ENCODE measurements at regions not wholly inside any gene's neighbourhood (a gene's known extent, or its start where the extent isn't known, plus 50 kb on each side); places are given as distances from the start of the nearest gene placed in this dataset.

DNA sequence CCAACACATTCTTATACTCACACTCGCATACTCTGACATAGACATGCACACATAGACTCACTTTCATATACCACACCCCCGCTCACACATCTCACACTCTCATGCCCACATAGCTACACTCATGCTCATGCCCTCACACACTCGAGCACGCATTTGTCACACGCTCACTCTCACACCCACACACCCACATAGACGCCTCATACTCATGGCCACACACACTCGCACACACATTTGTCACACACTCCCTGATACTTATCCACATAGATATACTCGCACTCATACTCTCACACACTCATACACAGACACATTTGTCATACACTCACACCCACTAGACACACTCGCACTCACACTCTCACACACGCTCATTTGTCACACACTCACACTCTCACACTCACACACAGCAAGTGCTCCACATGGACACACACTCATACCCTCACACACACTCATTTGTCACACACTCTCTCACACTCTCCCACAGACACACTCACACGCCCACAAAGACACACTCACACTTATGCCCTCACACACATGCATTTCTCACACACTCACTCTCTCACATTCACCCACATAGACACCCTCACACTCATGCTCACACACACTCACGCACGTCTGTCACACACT, 50.9 kb downstream of the TNP1 start:
- no peak for DNase-seq

DNA sequence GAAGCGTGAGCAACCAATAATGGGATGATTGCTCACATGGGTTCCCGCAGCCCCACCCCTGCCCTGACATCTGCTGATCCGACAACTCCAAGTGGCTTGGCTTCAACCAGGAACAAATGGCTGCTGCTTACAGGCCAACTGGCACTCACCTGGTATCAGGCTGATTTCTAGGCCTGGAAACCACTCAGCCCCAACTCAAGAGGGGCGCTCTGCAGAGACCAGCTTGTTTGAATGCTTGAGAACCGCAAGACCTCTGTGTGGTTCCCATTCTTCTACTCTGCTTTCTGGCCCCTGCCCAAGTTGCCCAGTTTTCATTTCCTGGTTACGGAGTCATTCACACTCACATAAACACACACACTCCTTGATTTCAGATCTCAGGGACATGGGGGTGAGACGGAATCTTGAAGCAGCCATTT, 52.0 kb downstream of the TNP1 start:
- peak; percentile 80 for DNase-seq

DNA sequence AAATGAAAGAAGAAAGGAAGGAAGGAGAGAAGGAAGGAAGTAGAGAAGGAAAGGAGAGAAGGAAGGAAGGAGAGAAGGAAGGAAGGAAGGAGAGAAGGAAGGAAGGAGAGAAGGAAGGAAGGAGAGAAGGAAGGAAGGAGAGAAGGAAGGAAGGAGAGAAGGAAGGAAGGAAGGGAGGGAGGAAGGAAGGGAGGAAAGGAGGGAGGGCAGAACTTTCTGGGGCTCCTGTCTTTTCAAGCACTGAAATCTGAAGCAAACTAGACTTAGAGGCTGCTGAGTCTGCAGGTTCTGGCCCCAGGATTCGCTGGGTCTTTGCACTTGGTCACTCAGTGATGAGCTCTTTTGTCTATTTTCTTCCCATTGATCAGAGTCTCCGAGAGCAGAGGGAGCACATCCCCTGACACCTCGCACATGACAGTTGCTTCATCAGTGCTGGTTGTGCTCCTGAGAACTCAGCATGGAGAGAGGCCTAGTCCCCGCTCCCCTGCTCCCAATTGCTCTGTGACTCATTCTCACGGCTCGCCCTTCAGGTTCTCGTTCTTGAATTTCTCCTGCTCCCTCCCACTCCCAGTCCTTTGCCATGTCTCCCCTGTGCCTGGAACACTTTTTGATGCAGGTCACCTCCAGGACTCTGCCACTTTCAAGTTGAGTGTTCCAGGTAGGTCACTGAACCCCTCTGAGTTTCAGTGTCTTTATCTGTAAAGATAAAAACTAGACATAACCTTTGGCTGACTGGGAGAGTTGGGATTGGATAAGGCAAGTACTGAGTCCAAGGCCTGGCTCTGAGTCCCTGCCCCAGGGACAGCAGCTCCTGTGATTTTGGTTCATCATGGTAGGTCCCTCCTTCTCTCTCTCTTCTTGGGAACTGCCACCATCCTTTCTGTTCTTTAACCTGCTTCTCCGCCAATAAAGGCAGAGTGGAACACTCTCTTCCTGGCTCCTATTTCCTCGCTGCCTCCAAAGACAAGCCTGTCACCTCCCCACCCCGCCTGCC, 55.2 kb downstream of the TNP1 start:
- no peak for DNase-seq

DNA sequence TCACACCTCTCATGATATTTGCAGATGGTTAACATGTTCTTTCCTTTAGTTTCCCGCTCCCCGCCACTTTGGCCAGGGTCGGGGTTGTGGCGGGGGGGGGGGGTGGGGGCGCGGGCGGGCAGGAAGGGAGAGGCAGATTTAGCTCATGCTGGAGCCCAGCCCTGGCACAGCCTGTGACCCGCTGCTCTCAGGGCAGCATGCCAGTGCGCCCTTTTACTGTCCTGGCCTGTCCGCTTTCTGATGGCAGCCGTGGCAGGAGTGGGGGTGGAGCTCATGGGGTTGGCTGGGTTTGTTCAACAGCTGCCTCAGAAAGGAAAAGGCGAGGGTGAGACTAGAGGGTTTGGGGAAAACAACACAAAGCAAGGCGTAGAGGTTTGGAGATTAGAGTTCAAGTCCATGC, 56.1 kb downstream of the TNP1 start:
- DNase-seq = peak; percentile 77

DNA sequence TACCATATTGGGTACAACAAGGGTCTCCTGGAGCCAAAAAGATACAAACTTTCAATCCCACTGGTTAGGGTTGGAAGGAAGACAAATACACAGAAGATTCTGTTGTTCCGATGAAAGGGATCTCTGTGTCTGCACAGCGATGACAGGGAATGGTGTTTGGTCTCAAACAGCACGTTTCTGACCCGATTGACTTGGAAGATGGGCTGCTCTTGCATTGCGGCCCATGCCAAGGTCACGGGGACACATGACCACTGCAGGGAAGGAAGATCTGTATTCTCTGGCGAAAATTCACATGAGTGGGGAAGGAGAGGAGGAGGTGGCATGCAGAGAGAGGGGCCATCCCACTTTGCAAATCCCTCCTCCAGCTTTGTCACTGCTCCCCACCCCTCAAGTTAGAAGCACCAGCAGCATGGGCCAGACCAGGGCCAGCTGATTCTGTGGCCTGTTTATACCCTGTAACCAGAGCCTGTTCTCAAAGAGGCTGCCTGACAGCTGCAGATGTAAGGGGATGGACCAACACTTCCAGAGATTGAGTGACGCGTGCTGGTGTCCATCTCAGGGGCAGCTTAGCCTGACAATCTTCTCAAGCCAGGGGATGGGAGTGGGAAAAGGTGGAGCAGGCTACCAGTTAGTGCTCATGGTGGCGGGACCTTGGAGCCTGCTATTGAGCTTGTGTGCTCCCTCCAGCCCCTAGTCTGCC, 57.2 kb downstream of the TNP1 start:
- DNase-seq = no peak

DNA sequence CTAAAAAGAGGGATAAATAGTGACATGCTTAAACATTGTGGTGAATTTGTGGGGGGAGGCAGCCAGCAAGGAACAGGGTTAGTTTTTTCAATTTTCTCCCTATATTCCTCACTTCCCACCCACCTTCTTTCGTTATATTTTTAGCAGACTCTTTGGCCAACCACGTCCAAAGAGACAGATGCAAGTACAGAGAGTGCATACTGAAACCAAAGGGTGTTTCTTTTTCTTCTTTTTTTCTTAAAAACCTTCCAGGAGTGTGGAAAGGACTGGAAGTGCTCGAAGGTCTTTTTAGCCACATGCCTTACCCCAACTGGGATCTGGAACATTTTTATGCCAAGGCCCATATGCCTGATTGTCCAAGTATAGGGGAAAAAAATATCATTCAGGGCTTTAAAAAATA, 59.0 kb downstream of the TNP1 start:
- no peak for DNase-seq

DNA sequence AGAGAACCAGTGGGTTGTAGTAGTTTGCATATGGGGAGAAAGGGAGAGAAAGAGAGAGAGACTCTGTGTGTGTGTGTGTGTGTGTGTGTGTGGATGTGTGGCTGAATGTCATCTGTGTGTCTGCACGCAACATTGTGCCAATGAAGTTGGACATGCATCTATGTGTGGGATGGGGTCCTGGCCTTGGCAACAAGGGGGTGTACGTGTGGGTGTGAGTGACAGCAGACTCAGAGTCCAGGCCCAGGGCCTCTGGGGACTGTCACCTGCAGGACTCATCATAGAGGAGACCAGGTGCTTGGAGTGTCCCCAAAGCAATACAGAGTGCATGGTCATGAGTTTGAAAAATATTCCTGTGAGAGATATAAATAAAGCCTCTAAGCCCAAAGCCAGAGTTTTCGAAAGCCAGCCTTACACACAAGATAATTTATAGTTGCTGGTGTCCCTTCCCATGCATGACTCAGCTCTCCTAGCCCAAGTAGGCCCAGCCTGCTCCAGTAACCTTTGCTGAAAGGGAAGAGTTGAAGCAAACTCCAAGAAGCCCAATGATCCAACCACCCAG, 59.9 kb downstream of the TNP1 start:
- no peak for DNase-seq

DNA sequence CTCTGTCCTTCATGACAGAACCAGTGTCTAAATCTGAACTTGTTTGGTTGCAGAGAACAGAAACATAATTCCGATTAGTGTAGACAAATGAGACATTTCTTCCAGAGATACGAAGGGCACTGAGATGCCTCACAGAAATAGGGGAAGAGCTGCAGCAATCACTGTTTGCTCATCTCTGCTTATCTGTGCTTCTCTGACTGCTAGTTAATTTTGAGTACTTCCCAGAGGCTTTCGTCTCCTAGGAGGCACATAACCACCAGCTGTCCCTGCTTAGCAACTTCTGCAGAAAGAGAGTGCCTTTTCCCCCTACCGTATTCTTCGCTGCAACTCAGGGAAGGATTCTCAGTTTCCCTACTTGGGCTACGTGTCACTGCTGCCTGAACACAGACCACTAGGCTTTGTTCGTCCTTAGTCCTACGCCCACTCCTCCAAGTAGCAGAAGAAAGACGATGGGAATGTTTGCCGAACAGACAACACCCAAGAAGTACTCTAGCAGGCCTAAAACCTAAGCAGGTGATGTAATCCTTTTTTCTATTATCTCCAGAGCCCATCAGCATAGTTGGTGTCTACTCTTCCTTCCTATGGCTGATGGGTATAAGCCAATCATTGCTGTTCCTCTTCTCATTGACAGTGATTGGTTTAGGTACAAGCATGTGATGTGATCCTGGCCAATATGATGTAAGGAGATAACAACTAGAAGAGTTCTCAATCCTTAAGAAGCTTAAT, 63.6 kb downstream of the TNP1 start:
- DNase-seq = no peak

DNA sequence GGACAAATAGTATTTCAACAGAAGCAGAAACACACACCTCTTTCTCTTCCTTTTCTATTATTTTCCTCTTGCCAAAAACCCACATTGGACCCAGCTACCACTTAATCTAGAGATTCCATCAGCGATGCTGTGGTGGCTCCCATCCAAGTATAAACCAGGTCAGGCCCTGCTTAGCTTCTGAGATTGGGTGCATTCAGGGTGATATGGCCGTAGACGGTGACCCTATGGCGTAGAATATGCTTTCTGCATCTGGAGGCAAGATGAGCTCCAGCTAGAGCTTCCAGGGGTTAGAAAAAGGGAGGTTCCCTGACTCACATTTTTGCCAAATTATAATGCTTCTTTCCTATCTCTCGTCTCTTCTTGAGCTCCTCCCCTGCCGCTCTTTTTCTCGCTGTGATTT, 66.5 kb downstream of the TNP1 start:
- no peak for DNase-seq

DNA sequence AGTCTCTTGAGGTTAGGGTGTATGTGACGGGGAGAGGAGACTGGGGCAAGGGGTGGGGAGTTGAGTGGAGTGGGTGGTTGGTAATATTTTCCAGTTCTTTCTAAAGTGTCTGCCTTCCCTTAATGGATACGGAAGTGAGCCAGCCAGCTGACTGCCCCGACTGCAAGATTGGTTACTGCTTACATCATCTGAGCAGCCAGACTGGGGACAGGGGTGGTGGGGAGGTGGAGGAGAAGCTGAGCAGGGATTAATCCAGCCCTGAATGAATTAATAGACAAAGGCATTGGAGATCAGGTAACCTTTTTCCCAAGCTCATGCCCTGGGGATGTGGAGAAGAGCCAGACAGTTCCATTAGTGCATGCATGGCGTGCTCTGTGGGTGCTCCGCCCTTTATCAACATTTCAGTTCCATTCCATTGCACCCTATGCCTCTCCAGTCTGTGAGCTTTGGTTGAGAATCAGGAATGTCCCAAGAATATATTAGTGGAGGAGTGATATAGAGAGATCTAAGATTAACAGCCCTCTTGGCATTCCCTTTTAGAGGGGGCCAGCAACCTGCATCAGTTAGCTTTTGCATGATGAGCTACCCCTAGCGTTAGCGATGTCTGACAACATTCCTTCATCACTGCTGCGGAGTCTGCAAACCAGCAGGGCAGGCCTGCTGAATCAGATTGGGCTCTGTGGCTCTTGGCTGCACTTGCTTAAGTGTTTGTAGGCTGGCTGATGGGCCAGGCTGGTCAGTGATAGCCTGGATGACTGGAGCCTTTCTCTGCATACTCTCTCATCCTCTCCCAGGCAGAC, 67.4 kb downstream of the TNP1 start:
- DNase-seq = peak; percentile 17

DNA sequence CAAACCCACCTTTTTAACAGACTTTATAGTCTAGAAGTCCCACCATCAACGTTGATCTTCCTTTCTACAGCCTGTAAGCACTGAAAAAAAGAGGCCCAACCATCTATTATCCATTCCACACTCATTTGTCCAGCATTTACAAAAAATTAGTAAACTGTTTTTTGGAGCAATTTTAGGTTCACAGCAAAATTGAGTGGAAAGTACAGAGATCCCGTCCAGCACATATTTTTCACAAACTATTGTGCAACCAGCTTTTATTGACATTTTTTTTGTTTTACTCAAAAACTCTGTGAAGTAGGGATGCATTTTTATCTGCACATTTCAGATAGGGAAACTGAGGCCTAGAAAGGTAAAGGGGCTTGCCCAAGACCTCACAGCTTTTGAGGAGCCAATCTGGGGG, 68.6 kb downstream of the TNP1 start:
- no peak for DNase-seq

DNA sequence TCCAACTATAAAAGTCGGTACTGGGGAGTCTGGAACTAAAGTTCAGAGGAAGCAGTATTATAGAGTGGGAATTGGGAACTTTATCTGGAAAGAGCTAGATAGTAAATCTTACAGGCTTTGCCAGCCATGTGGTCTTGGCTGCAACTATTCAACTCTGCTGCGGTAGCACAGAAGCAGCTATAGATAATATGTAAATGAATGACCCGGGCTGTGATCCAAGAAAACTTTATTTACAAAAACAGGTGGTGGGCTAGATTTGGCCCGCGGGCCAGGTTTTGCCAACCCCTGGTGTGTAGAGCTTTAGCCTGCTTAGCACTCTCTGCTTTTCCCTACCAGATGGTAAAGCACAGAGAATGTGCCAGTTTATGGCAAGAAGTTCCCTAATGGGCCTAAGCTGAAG, 70.8 kb downstream of the TNP1 start:
- DNase-seq = peak; percentile 43

DNA sequence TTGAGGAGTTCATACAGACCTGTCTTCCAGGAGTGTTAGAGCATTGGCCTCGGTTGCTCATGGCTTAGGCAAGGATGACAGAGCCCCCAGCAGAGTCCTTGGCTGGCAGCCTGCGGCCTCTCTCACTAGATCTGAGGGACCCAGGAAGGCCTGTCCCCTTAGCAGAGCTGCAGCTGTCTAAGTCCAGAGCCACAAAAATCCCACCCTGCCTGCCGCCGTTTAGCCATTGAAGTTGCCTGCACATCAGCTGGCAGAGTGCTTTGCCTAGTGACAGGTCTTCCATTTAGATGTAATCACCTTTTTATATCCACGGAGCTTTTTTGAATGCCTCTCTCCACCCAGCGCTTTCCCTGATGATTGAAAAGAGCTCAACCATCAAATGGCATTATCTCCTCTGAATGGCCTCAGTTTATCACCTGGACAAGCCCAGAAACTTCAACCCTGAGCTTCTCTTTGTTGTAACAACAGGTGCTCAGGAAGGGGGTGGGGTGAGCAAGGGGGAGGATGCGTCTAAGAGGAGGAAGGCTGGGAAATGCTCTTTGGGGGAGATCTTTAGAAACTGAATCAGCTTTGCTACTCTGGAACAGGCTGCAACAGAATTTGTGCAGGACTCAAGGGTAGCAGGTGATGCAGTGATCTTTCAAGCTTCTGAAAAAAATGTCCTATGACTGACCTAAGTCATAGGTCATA, 71.9 kb downstream of the TNP1 start:
- peak; percentile 60 for DNase-seq

DNA sequence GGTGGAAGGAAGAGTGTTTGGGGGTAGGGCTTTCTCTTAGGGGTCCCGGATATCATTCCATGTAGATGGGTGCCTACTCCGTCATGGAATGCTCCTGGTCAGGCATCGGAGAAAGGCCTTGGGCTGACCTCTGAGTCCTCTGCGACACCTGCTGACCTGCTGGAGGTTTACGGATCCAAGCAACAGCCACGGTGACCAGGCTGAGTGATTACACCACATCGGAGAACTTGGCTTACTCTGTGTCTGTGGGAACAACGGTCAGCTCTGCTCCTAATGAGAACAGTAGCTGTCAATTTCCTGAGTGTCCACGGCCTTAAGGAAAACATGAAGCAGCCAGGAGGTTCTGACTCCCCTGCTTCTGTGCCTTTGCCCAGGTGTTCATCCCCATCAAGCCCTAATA, 73.2 kb downstream of the TNP1 start:
- DNase-seq = no peak

DNA sequence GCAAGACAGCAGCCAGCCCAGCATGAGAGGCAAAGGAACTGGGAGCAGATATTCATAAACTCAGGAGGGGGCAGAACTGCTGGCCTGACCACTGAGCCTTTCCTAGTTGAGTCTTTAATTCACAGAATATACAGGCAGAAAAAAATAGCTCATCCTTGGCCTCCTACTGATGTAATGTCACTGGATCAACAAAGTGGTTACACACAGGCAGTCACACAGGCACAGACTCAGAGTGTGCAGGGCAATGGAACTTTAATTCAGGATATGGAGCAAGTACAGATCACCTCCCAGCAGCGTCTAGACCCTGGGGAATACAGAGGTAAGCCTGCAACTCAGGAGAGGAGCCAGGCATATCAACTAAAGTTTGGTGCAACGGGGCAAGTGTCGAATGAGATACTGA, 75.4 kb downstream of the TNP1 start:
- no peak for DNase-seq

DNA sequence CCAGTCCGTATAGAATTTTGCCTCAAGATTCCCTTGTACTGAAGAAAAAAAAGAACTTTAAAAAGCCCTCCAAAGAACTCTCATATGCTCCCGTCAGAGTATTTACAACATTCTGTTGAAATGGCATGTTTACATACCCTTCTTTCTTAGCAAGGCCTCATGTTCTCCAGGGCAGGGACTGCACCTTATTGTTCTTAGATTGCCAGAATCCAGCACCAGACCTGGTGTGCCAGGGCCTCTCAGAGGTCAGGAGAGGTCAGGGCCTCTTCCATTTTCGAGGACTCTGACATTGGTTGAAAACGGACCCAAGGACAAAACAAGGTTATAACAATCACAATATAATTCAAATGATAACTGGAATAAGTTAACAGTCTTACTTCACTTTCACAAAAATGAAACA, 78.2 kb downstream of the TNP1 start:
- no peak for DNase-seq

DNA sequence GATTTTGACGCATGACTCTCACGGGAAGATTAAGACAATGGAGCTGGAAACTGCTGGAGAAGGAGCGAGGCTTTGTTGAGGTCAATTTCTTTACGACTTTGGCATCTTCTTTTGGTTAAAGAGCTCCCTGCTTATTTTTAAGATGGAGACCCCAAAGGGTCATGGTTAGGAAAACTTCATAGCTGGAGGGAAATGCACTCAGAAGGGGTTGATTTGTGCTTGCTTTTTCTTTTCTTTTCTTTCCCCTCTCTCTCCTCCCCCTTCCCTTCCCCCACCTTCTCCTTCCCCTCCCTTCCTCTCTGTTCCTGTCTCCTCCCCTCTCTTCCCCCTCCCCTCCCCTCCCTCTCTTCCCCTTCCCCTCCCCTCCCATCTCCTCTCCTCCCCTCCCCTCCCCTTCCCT, 79.0 kb downstream of the TNP1 start:
- DNase-seq = no peak

DNA sequence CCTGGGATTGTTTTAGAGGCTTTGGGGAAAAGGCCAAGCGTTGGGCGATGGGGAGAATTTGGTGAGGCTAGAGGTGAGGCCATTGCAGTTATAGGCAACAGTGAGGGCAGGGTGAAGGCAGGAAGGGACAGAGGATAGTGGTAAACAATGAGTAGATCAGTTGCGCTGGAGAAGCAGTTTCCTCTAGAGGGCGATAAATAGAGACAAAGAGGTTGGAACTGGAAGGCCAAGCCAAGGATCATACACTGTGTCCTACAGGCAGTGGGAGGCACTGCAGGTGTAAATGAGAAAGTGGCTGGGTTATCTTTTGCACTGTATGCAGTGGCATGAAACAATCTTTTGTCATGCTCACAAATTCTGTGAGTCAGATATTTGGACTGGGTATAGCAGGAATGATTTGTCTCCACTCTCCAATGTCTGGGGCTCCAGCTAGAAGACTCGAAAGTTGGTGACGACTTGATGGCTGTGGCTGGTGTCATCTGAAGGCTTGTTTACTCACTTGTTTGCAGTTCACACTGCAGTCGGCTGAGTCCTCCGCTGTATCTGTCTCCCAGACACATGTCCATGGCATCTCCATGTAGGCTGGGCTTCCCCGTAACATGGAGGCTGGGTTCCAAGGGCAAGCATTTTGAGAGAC, 82.1 kb downstream of the TNP1 start:
- DNase-seq = peak; percentile 54

DNA sequence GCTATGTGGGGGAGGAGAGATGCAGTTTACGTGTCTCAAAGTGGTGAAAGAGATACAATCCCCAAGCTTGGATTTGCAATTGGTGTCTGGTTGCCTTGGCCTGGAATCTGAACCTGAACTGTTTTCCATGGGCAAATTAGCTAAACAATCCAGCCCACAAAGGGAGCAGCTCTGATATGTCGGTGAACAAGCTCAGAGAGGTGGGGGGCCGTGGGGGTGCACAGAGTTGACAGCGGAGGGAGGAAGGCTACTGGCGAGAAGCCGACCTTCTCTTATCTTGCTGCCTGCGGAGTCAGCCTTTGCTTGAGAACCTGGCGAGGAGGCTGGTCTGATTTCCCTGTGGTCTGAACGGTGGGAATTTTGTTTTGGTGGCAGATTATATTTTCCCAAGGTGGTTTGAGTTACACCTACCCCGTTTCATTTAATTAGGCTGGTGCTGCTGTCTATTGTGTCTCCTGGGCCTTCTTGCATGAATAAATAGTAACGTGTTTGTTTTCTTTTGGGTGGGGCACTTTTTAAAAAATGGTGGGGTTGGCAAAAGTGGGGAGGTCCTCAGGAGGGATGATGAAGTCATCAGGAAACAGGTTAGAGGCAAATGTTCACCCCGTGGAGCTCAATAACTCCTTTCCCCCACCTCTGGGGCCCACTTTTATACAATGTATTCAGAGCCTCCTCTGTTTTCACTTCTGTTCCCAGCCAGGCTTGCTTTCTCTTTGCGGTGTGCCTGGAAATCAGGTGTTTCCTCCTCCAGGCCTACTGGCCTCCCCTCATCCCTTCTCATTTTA, 80.9 kb upstream of the IGFBP5 start:
- DNase-seq = peak; percentile 57

DNA sequence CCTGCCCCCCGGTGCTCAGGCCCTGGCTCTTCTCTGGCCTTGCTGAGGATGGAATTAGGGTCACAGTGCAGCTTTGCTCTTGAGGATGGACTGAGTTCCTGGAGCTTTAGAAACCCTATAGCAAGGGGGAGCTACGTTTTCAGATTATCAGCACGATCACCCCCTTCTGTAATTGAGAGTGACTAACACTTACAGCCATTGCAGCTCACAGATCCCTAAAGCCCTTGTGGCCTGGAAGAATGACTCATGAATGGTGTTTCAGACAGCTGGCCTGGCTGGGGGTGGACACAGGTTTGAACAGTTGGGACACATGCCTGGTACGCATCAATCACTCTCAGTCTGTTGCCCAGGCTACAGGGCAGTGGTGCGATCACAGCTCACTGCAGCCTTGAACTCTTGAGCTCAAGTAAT, 79.7 kb upstream of the IGFBP5 start:
- peak; percentile 22 for DNase-seq

Data from NCI-H1092 treated with DMSO at 0.1 percent for 48 hours (cell line).